GM21367 (cell line): ENCODE measurements at regions not wholly inside any gene's neighbourhood (a gene's known extent, or its start where the extent isn't known, plus 50 kb on each side); places are given as distances from the start of the nearest gene placed in this dataset.
"Not testable (repeated sequence)": the region's sequence is repeated elsewhere in the genome, so short reads cannot be mapped to it uniquely, and the experiment has no call there.

Source experiments
- ATAC-seq: cut with Tn5 transposase; IDR thresholded peaks from one replicate; pipeline ENCODE4 v1.9.1; 2021; ENCODE audit not compliant: unreplicated experiment

GRCh38 chr5:9752670-9753069, 122.5 kb upstream of the TAS2R1 start:
- not testable (repeated sequence) for ATAC-seq

GRCh38 chr5:9743507-9743906, 113.4 kb upstream of the TAS2R1 start:
- no peak for ATAC-seq

GRCh38 chr5:9742848-9743247, 112.7 kb upstream of the TAS2R1 start:
- ATAC-seq, result no peak

GRCh38 chr5:9739135-9739534, 109.0 kb upstream of the TAS2R1 start:
- no peak for ATAC-seq

- no peak for ATAC-seq
These were observed 107.1 kb upstream of the TAS2R1 start for GRCh38 chr5:9737265-9737664.

GRCh38 chr5:9733486-9733885, 103.3 kb upstream of the TAS2R1 start:
- no peak for ATAC-seq

GRCh38 chr5:9731159-9731558, 101.0 kb upstream of the TAS2R1 start:
- no peak for ATAC-seq

GRCh38 chr5:9728261-9728660, 98.1 kb upstream of the TAS2R1 start:
- no peak for ATAC-seq

GRCh38 chr5:9726931-9727330, 96.8 kb upstream of the TAS2R1 start:
- ATAC-seq, result no peak

GRCh38 chr5:9725265-9725664, 95.1 kb upstream of the TAS2R1 start:
- ATAC-seq, result not testable (repeated sequence)

- no peak for ATAC-seq
These were observed 94.6 kb upstream of the TAS2R1 start for GRCh38 chr5:9724707-9725106.

GRCh38 chr5:9722601-9723180, 92.5 kb upstream of the TAS2R1 start:
- no peak for ATAC-seq

- no peak for ATAC-seq
These were observed 91.0 kb upstream of the TAS2R1 start for GRCh38 chr5:9721161-9721560.

- ATAC-seq, result no peak
These were observed 90.2 kb upstream of the TAS2R1 start for GRCh38 chr5:9720361-9720760.

GRCh38 chr5:9716838-9717281, 86.7 kb upstream of the TAS2R1 start:
- peak; percentile 75 for ATAC-seq

- ATAC-seq, result no peak
These were observed 85.8 kb upstream of the TAS2R1 start for GRCh38 chr5:9715891-9716335.

GRCh38 chr5:9713959-9714586, 83.9 kb upstream of the TAS2R1 start:
- ATAC-seq, result no peak

- ATAC-seq, result no peak
These were observed 83.2 kb upstream of the TAS2R1 start for GRCh38 chr5:9713356-9713755.

GRCh38 chr5:9712911-9713310, 82.8 kb upstream of the TAS2R1 start:
- no peak for ATAC-seq

- no peak for ATAC-seq
These were observed 82.4 kb upstream of the TAS2R1 start for GRCh38 chr5:9712506-9712905.

GRCh38 chr5:9710069-9710468, 79.9 kb upstream of the TAS2R1 start:
- no peak for ATAC-seq

GRCh38 chr5:9707732-9708462, 77.7 kb upstream of the TAS2R1 start:
- no peak for ATAC-seq
